ENCODE measurements at regions not wholly inside any gene's neighbourhood (a gene's known extent, or its start where the extent isn't known, plus 50 kb on each side); places are given as distances from the start of the nearest gene placed in this dataset.

DNA sequence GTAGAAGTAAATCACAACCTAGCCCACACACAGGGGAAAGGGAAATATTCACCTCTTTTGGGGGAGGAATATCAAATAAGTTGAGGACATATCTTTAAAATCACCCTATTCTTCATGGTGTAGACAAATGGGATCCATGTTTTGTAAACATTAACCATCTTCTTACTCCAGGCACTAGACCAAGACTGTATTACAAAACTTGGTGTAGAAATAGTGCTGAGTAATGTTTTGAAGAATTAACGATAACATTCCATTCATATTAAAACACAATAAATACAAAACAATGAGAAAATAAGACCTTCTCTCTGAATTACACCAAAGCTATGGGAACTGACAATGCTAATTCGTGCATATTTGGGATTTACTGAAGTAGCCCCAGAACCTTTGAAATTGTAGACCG is 633.6 kb downstream of the BCL11B start:
- no peaks in the 10 kb centered on the region for H3K27me3 ChIP-seq
- no peak for TF ChIP-seq EP300 (IDR thresholded peaks at IDR 0.05)
- TF ChIP-seq, protein P1, sequence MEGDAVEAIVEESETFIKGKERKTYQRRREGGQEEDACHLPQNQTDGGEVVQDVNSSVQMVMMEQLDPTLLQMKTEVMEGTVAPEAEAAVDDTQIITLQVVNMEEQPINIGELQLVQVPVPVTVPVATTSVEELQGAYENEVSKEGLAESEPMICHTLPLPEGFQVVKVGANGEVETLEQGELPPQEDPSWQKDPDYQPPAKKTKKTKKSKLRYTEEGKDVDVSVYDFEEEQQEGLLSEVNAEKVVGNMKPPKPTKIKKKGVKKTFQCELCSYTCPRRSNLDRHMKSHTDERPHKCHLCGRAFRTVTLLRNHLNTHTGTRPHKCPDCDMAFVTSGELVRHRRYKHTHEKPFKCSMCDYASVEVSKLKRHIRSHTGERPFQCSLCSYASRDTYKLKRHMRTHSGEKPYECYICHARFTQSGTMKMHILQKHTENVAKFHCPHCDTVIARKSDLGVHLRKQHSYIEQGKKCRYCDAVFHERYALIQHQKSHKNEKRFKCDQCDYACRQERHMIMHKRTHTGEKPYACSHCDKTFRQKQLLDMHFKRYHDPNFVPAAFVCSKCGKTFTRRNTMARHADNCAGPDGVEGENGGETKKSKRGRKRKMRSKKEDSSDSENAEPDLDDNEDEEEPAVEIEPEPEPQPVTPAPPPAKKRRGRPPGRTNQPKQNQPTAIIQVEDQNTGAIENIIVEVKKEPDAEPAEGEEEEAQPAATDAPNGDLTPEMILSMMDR (IDR thresholded peaks at IDR 0.05) = no peak
- TF ChIP-seq POLR2A (IDR thresholded peaks at IDR 0.05) = no peak
- WGBS, 2 donors = 87 to 89% methylated on average over 3 of the region's 3 CpGs
- H3K4me3 ChIP-seq = no peak overlapping the region
- no peaks in the 10 kb centered on the region for H3K4me1 ChIP-seq
- peaks cover 0 to 11% (median 0%) of the 10 kb centered on the region in 4 donors for H3K9me3 ChIP-seq
- no peaks in the 10 kb centered on the region for H3K36me3 ChIP-seq
- no peak for DNase-seq (ENCODE audit: low spot score in 2 of 2)
- H3K27ac ChIP-seq = no peak overlapping the region

DNA sequence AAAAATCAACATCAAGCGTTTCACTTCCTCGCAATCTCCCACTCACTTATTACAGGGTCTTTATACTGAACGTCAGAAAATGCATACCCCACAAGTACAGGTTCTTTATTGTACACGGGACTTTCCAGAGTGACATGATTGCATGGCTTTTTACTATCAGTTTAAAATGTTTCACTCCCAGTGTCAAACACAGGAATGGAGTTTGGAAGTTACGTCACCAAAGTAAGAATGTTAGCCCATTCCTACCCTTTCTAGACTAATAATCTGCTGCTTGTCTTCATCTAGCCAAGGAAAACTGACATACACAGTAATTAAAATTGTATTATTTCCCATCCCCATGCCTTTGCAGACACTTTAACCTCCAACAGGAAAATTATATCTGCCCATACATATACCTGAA is 624.2 kb downstream of the BCL11B start:
- Histone ChIP-seq H3K27ac (no peak overlapping the region), H3K4me1 (no peaks in the 10 kb centered on the region), H3K27me3 (no peaks in the 10 kb centered on the region), H3K9me3 (peaks cover 0 to 10% (median 0%) of the 10 kb centered on the region in 4 donors), H3K36me3 (no peaks in the 10 kb centered on the region), H3K4me3 (no peak overlapping the region)
- TF ChIP-seq EP300 (IDR thresholded peaks at IDR 0.05) (no peak), POLR2A (IDR thresholded peaks at IDR 0.05) (no peak)
- TF ChIP-seq, protein P1 (IDR thresholded peaks at IDR 0.05) = no peak
- 77 to 83% methylated on average over 5 of the region's 5 CpGs for WGBS, 2 donors
- DNase-seq (ENCODE audit: low spot score in 2 of 2) = no peak

GRCh38 chr14:98651037-98651436 is 621.0 kb downstream of the BCL11B start:
- H3K4me3 ChIP-seq = no peak overlapping the region
- no peak for DNase-seq (ENCODE audit: low spot score in 2 of 2)
- H3K36me3 ChIP-seq = no peaks in the 10 kb centered on the region
- H3K27ac ChIP-seq = no peak overlapping the region
- H3K4me1 ChIP-seq = no peaks in the 10 kb centered on the region
- TF ChIP-seq, protein P1 (IDR thresholded peaks at IDR 0.05) = no peak
- WGBS, 2 donors = 68 to 80% methylated on average over 3 of the region's 3 CpGs
- peaks cover 0 to 9% (median 0%) of the 10 kb centered on the region in 4 donors for H3K9me3 ChIP-seq
- H3K27me3 ChIP-seq = no peaks in the 10 kb centered on the region

DNA sequence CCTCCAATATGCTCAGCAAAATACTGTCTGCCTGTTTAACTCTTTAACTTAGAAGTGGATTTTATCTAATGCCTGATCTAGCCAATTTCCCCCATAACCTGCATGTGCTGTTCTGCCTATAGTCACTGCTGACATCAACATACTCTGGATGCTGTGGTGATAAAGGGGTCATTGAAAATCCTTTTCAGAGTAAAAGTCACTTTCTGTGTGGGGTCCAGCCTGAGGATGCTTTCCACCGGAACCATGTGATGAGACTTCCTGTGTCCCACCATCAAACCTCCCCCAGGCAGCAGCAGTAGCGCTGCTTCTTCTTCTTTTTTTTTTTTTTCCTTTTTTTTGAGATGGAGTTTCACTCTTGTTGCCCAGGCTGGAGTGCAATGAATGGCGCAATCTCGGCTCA is 607.0 kb downstream of the BCL11B start:
- TF ChIP-seq EP300 (IDR thresholded peaks at IDR 0.05) (no peak), POLR2A (IDR thresholded peaks at IDR 0.05) (no peak)
- TF ChIP-seq, protein P1 (IDR thresholded peaks at IDR 0.05) = no peak
- WGBS, 2 donors = 52 to 68% methylated on average over 4 of the region's 4 CpGs
- no peaks in the 10 kb centered on the region for H3K36me3 ChIP-seq

DNA sequence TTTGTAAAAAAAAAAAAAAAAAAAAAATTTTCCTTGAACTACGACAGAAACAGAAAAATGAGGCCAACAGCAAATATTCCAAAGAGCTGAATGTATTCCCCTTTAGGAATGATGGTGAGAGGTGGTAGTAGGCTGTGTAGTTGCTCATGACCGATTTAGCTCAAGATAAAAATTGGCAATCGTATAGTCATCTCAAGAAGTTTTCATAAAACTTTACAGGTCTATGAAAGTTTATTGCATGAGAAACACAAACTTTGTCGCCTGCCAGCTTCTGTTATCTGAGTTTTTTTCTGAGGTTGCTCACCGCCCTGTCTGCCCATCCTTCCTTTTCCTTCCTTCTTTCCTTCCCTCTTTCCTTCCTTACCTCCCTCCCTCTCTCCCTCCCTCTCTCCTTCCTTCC is 605.5 kb downstream of the BCL11B start:
- Histone ChIP-seq H3K27me3 (no peaks in the 10 kb centered on the region), H3K36me3 (no peaks in the 10 kb centered on the region), H3K4me1 (no peaks in the 10 kb centered on the region), H3K4me3 (no peak overlapping the region), H3K9me3 (no peaks in the 10 kb centered on the region), H3K27ac (no peak overlapping the region)
- WGBS, 2 donors = 58 to 66% methylated on average over 5 of the region's 5 CpGs
- TF ChIP-seq EP300 (IDR thresholded peaks at IDR 0.05) (no peak), POLR2A (IDR thresholded peaks at IDR 0.05) (no peak)
- TF ChIP-seq, protein P1 (IDR thresholded peaks at IDR 0.05) = no peak
- no peak for DNase-seq (ENCODE audit: low spot score in 2 of 2)

More for the DNA sequence above, 607.0 kb downstream of the BCL11B start:
- H3K27me3 ChIP-seq = no peaks in the 10 kb centered on the region
- DNase-seq (ENCODE audit: low spot score in 2 of 2) = no peak
- H3K4me3 ChIP-seq = no peak overlapping the region
- H3K9me3 ChIP-seq = no peaks in the 10 kb centered on the region
- no peak overlapping the region for H3K27ac ChIP-seq
- no peaks in the 10 kb centered on the region for H3K4me1 ChIP-seq
